PC-9 (cell line): ENCODE measurements at regions not wholly inside any gene's neighbourhood (a gene's known extent, or its start where the extent isn't known, plus 50 kb on each side); places are given as distances from the start of the nearest gene placed in this dataset.

Experiments used
- BruUV-seq: library from RNA; stranded (reverse); fragments of 400-500 nt; replicated peaks from 2 replicates; lab custom pipeline; 2021; lab: Mats Ljungman, UMichigan
- CTCF ChIA-PET: fragments of 300-600 bp; sonication (Branson Sonifier 250); formaldehyde crosslinking; loops from one replicate; lab custom pipeline; 2022; ENCODE audit warnings: antibody characterized with exemption; lab: Charles Lee
- POLR2A ChIA-PET: fragments of 300-600 bp; sonication (Branson Sonifier 250); formaldehyde crosslinking; loops from one replicate; lab custom pipeline; 2022; ENCODE audit warnings: antibody characterized with exemption; ENCODE audit not compliant: unreplicated experiment; lab: Charles Lee
- DNase-seq, 2 experiments: peaks; one replicate each; pipeline versions ENCODE4 v3.0.0 to v3.0.0-alpha.2; 2015 to 2022; ENCODE audit warnings: mixed read lengths in 1 of 2
- H2AFZ ChIP-seq: fragments of 200-600 bp; sonication (generic); 2 replicates; pipeline ENCODE4 v1.8.1; 2017; ENCODE audit warnings: antibody characterized with exemption
- H3F3A ChIP-seq: fragments of 200-600 bp; sonication (generic); 2 replicates; pipeline ENCODE4 v1.8.1; 2017; ENCODE audit warnings: antibody characterized with exemption, mild to moderate bottlenecking, low read depth; ENCODE audit not compliant: insufficient read depth
- H3K27ac ChIP-seq: fragments of 200-600 bp; sonication (generic); 2 replicates; pipeline ENCODE4 v1.6.1; 2016; ENCODE audit warnings: mixed run types
- H3K27me3 ChIP-seq: fragments of 200-600 bp; sonication (generic); 2 replicates; pipeline ENCODE4 v1.6.1; 2016; ENCODE audit warnings: low read depth, mixed run types; ENCODE audit not compliant: insufficient read depth
- H3K36me3 ChIP-seq: fragments of 200-600 bp; sonication (generic); 2 replicates; pipeline ENCODE4 v1.6.1; 2016; ENCODE audit warnings: low read depth, mixed run types
- H3K4me1 ChIP-seq: fragments of 200-600 bp; sonication (generic); replicated peaks from 2 replicates; pipeline ENCODE4 v1.6.1; 2016; ENCODE audit warnings: mixed run types; ENCODE audit not compliant: insufficient read depth
- H3K4me2 ChIP-seq: fragments of 200-600 bp; sonication (generic); 2 replicates; pipeline ENCODE4 v1.6.1; 2017; ENCODE audit warnings: mixed run types
- H3K4me3 ChIP-seq: fragments of 200-600 bp; sonication (generic); 2 replicates; pipeline ENCODE4 v1.6.1; 2016; ENCODE audit warnings: mixed run types
- H3K79me2 ChIP-seq: fragments of 200-600 bp; sonication (generic); 2 replicates; pipeline ENCODE4 v1.6.1; 2017; ENCODE audit warnings: low read depth, mixed run types
- H3K9me2 ChIP-seq: fragments of 200-600 bp; sonication (generic); 2 replicates; pipeline ENCODE4 v1.8.1; 2017; ENCODE audit warnings: mild to moderate bottlenecking; ENCODE audit not compliant: insufficient read depth
- H3K9me3 ChIP-seq: fragments of 200-600 bp; sonication (generic); 2 replicates; pipeline ENCODE4 v1.8.1; 2016; ENCODE audit warnings: low read depth; ENCODE audit not compliant: insufficient read depth
- H4K20me1 ChIP-seq: fragments of 200-600 bp; sonication (generic); 2 replicates; pipeline ENCODE4 v1.8.1; 2017; ENCODE audit not compliant: insufficient read depth
- CTCF ChIP-seq: fragments of 200-600 bp; sonication (generic); conservative IDR thresholded peaks from 2 replicates; pipeline ENCODE4 v1.6.1; 2017; ENCODE audit warnings: mixed run types, antibody characterized with exemption, mild to moderate bottlenecking, moderate library complexity
- EZH2 ChIP-seq: fragments of 200-600 bp; sonication (generic); IDR thresholded peaks from 2 replicates; pipeline ENCODE4 v1.8.0; 2017; ENCODE audit warnings: antibody characterized with exemption, low read depth
- intact Hi-C: fragments of 100-400 bp; cut with micrococcal nuclease; formaldehyde crosslinking; loops from one replicate; pipeline ENCODE4 v1.10.0; 2022; ENCODE audit not compliant: unreplicated experiment

- Histone ChIP-seq H3K36me3 (no peaks in the 10 kb centered on the region), H3F3A (no peaks in the 10 kb centered on the region), H3K9me3 (no peaks in the 10 kb centered on the region; the same call in 1 of the 2 replicates), H4K20me1 (no peaks in the 10 kb centered on the region), H3K4me3 (no peak overlapping the region), H3K27ac (no peak overlapping the region), H3K79me2 (no peaks in the 10 kb centered on the region), H3K4me1 (no peaks in the 10 kb centered on the region), H3K4me2 (no peak overlapping the region), H2AFZ (no peak overlapping the region), H3K9me2 (no peaks in the 10 kb centered on the region), H3K27me3 (no peaks in the 10 kb centered on the region)
- CTCF ChIA-PET = no interaction called here
- no peak for DNase-seq
- TF ChIP-seq EZH2 (no peak), CTCF (no peak)
- BruUV-seq = no TSS peak
- POLR2A ChIA-PET = no interaction called here
- intact Hi-C loops = no loop called here
Observed at GRCh38 chr6:145063091-145063490, 672.2 kb downstream of the EPM2A start.

GRCh38 chr6:145067430-145067829 is 667.9 kb downstream of the EPM2A start:
- no TSS peak for BruUV-seq
- intact Hi-C loops = no loop called here
- no peak overlapping the region for H3K4me3 ChIP-seq
- TF ChIP-seq EZH2 (no peak), CTCF (no peak)
- no peak for DNase-seq
- no peaks in the 10 kb centered on the region for H3F3A ChIP-seq
- no peak overlapping the region for H2AFZ ChIP-seq
- ChIA-PET CTCF (no interaction called here), POLR2A (no interaction called here)
- H3K4me2 ChIP-seq = no peak overlapping the region
- no peaks in the 10 kb centered on the region for H3K79me2 ChIP-seq
- no peaks in the 10 kb centered on the region for H3K36me3 ChIP-seq
- no peaks in the 10 kb centered on the region for H3K4me1 ChIP-seq
- H3K9me3 ChIP-seq = no peaks in the 10 kb centered on the region
- H3K27me3 ChIP-seq = no peaks in the 10 kb centered on the region
- no peaks in the 10 kb centered on the region for H3K9me2 ChIP-seq
- H4K20me1 ChIP-seq = no peaks in the 10 kb centered on the region
- no peak overlapping the region for H3K27ac ChIP-seq

GRCh38 chr6:145068577-145068976 is 666.7 kb downstream of the EPM2A start:
- Histone ChIP-seq H3K4me1 (no peaks in the 10 kb centered on the region), H3K36me3 (no peaks in the 10 kb centered on the region), H3K27me3 (no peaks in the 10 kb centered on the region), H3K27ac (no peak overlapping the region), H3K9me3 (no peaks in the 10 kb centered on the region), H3K79me2 (no peaks in the 10 kb centered on the region), H3K4me2 (no peak overlapping the region), H3K9me2 (no peaks in the 10 kb centered on the region), H3K4me3 (no peak overlapping the region), H3F3A (no peaks in the 10 kb centered on the region), H4K20me1 (no peaks in the 10 kb centered on the region), H2AFZ (no peak overlapping the region)
- CTCF ChIA-PET = no interaction called here
- no TSS peak for BruUV-seq
- POLR2A ChIA-PET = no interaction called here
- intact Hi-C loops = no loop called here
- no peak for DNase-seq
- TF ChIP-seq CTCF (no peak), EZH2 (no peak)
